Neural progenitor cell (in vitro differentiated cells): ENCODE measurements at regions not wholly inside any gene's neighbourhood (a gene's known extent, or its start where the extent isn't known, plus 50 kb on each side); places are given as distances from the start of the nearest gene placed in this dataset.

Source experiments
- EZH2 ChIP-seq: fragments of 200-600 bp; sonication (generic); IDR thresholded peaks from 2 replicates; pipeline ENCODE4 v1.6.1; 2017; ENCODE audit warnings: antibody characterized with exemption, mild to moderate bottlenecking, moderate library complexity
- TF ChIP-seq, protein P1 (sequence below): fragments of 200-600 bp; sonication (generic); IDR thresholded peaks from 2 replicates; pipeline ENCODE4 v1.5.1; 2017; ENCODE audit warnings: antibody characterized with exemption, mild to moderate bottlenecking

DNA sequence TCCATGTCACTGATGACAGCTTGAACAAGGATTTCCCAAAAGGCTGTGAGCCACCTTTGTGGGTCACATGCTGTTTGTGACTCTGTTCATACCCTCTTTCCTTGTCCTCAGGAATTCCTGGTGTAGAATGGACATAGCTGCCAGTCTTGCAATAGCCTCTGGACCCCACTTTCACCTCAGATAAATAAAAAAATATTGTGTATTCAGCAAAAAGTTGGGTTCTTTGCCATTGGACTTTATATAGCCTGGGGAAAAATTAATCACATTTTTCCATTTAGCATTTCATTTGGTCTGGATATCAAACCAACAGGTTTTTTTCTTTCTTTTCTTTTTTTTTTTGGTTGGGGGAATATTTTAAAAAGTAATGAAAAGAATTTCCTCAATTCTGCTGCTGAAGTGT lies 144.8 kb downstream of the PDCD6IP start:
- TF ChIP-seq, protein P1, sequence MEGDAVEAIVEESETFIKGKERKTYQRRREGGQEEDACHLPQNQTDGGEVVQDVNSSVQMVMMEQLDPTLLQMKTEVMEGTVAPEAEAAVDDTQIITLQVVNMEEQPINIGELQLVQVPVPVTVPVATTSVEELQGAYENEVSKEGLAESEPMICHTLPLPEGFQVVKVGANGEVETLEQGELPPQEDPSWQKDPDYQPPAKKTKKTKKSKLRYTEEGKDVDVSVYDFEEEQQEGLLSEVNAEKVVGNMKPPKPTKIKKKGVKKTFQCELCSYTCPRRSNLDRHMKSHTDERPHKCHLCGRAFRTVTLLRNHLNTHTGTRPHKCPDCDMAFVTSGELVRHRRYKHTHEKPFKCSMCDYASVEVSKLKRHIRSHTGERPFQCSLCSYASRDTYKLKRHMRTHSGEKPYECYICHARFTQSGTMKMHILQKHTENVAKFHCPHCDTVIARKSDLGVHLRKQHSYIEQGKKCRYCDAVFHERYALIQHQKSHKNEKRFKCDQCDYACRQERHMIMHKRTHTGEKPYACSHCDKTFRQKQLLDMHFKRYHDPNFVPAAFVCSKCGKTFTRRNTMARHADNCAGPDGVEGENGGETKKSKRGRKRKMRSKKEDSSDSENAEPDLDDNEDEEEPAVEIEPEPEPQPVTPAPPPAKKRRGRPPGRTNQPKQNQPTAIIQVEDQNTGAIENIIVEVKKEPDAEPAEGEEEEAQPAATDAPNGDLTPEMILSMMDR = no peak
- TF ChIP-seq EZH2 = no peak
